ENCODE measurements at regions not wholly inside any gene's neighbourhood (a gene's known extent, or its start where the extent isn't known, plus 50 kb on each side); places are given as distances from the start of the nearest gene placed in this dataset.
"Not testable (repeated sequence)": the region's sequence is repeated elsewhere in the genome, so short reads cannot be mapped to it uniquely, and the experiment has no call there.

DNA sequence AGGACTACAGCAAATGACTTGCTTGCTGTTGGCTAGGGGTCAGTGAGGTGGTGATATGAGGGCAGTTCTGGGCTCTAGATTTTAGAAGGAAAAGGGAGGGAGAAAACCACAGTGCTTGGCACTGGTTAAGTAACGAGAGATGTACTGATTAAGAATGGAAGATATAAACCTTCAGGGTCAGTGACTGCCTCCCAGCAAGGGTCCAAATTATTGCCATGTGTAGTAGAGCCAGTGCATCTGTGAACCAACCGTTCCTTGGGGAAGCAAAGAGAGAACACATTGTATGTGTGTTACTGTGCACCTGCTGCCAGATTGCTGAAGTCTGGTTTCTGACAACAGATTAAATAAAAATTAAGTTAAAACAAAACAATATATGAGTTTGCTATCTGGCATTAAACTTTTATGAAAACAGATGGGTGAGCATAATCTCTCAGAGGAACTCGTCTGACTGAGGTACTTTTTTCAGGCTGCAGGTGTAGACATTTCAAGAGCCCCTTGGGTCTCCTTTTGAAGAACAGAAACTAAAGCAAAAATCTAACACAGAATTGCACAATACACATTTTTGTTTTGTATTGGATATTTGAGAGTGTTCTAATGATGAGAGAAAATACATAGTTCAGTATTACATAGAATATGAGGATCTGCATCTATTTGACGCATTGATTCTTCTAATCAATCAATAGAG, 1120.6 kb downstream of the SORCS3 start:
- no peak for DNase-seq

DNA sequence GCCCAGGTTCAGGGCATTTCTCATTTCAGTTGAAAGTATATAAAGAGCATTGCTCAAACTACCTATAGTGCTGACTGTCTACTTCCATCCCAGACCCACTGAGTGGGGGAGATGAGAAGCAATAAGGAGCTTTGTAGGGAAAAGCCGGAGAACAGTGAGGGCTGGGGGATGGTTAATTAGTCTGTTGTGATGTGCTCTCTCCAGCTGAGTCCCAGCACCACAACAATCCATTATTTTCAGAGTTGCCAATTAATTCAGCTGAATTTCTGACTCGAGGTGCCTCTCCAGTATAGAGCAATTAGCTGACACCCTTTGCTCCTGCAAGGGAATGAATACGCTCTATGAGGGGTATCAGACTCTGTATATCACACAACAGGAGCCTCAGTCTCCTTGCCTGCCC, 1118.6 kb downstream of the SORCS3 start:
- DNase-seq: no peak

DNA sequence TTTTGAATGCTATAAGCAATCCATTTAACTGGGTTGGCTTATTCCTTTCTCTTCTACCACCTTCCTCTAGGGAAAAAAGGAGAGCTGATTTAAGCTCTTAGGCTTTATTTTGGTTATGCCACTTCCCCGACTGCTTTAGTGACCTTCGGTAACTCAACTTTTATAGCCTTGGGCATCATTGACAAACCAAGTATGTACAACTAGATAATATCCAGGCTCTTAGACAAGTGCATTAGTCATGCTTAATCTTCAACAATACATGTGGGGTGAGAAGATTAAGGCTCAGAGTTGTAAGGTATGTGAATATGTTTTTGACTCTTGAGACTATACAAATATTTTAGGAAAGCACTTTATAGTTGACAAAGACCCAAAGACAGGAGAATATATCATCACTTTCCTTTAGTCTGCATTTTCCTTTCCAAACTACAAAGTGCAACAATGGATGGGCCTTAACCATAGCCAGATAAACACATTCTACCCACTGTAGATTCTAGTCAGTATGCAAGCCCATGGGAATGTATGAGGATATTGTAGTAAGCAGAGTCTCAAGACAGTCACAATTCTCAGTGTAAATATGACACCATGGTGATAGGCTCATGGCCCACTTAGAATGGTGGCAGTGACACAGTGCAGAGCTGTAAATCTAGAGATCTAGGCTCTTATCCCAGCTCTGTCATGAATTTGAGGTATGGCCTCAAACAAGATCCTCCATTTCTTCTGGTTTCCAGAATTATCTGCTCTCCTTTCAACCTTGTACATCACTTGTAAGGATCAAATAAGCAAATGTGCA, 1117.3 kb downstream of the SORCS3 start:
- no peak for DNase-seq

DNA sequence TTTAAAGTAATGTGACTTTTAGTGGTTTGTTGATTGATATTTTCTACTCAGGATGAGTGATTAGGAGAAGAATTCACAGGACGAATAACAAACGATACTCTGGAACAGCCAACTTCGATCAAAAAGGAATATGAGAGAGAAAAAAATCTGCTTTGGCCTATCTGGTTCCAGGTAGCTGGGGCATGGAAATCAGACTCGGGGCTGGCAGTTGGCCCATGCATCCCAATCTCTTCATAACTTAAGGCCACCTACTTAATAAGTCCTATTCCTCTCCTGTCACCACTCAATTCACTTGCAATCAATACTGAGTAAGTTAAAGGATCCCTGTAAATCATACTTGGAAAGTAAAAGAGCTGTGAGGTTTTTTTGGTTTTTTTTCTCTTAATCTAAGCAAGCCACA, 1116.2 kb downstream of the SORCS3 start:
- no peak for DNase-seq

DNA sequence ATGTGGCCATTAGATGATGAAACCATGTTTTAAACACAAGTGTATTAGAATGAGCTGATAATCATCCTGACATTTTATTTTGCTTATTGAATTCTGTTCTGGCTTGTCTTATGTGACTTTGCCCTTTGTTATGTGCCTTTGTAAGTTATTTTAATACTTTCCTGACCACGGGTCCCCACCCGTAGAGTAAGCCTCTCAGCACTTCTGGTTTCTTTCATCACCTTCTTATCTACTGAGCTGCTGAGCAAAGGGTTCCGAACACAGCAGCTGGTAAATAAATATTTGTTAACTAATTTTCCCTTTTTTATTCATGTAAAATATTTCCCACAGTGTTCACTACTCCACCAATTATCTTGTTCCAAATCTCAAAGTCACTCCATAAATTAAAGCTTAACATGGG, 1115.3 kb downstream of the SORCS3 start:
- DNase-seq: no peak

DNA sequence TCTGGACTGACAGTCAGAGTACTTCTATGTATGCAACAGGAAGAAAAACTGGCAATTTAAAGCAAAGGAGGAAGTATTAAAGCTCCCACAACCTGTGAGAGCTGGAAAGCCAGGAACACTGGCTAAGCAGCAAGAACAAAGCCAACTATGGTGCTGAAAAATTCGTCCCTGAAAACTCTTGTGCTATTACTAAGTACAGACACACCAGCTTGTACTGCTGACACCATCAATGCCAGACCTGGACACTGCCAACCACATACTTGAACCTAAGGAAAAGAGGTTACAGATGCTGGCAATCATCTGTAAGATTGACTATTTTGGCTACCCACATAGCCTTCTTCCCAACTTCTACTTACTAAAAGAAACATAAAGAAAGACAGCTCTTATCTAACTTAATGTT, 1110.6 kb downstream of the SORCS3 start:
- no peak for DNase-seq

DNA sequence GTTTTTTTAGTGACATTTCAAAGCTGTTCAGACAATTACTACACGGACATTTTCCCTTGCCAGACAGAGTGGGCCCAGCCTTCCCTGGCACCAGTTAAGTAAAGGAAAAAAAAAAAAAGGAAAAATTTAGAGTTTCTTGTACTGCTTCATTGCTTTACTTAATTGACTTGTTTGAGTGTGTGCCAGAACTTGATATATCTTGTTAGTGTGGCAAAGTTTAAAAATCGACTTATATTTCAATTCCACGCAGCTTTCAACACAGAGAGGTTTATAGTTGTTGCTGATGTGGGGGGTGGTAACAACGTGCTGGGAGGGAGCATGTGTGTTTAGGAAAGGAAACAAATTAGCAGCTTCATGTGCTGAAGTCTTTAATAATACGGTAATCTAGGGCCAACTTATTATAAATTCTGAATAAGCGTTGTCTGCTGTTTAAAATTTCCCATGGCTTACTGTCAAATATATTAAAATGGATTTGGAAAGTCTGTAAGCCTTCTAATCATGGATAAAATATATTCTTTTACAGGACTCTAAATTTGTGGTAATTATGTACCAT, 1104.6 kb downstream of the SORCS3 start:
- DNase-seq: no peak

DNA sequence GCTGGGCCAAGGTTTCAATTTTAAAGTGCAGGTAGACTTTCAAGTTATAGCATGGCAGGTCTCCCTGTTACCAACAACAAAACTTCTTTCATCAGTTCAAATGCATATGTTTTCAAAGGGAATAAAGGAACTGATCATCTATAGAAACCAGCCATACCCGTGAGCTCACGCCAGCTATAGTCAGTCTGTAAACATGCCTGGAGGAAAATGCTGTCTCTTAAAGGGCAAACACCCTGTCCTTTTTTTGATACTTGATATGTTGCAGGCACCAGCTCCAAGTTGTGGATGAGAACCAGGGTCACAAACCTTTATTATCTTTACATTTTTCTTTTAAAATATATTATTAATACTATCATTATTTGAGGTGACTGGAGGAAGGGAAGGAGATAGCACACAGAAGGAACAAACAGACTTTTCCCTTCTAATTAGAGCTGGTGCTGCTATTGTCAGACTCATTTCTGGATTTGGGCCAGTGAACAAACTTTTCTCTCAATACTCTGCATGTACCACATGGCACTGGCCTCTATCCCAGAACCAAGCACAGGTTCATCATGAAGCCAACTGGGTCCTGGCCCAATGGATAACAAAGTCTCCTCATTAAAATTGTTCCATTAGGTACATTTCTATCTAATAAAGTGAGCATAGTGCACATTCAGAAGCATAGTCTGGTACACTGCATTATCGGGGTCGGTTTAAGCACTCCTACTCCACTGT, 1102.4 kb downstream of the SORCS3 start:
- no peak for DNase-seq

DNA sequence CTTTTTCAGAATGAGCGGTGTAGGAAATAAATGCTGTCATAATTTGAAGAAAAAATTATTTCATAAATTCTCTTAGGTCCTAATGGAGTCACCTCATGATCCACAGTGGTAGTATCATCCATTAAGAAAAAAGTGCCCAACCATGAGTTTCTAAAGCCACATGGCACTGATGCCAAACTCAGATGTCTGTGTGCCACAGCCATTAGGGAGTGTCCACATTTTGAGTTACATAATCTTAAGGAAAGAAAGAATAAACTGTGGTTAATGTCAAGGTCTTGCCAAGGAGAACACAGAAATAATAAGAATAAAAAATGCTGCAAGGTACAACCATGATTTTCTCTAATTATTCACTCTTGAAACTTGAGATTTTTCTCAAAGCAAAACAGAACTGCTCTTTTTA, 1101.8 kb downstream of the SORCS3 start:
- DNase-seq: no peak

DNA sequence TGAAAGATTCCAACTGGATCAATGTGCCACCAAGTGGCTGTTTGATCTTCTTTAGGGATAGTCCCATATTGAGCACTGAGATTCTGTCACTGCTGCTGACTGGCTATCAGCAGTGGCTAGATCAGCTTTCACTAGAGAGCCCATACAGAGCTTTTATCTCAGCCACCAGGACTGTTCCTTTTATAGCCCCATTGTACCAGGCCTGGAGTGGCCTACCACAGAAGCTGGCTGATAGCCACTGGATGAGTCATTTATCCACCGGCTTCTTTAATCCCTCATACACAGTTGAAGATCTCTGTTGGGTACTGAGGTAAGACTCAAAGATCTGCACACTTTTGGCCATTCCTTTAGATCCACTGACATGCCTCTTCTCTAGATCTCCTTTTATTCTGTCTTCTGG, 1101.1 kb downstream of the SORCS3 start:
- DNase-seq: no peak

DNA sequence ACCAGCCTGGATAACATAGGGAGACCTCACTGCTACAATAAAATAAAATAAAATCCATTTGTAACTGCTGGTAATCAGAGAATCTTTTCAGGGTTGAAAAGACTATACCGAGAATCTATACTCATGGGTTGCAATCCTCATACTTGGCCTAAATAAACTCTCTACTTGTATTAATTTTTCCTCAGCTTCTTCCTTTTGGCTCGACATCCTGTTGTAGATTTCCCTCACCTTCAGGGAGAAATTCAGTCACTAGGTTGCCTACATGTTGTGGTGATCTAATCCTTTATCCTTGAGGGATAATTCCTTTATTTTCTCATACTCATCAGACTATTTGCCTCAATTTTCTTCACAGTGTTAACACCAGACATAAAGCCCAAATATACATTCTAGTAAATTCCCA, 1093.4 kb downstream of the SORCS3 start:
- DNase-seq: no peak

DNA sequence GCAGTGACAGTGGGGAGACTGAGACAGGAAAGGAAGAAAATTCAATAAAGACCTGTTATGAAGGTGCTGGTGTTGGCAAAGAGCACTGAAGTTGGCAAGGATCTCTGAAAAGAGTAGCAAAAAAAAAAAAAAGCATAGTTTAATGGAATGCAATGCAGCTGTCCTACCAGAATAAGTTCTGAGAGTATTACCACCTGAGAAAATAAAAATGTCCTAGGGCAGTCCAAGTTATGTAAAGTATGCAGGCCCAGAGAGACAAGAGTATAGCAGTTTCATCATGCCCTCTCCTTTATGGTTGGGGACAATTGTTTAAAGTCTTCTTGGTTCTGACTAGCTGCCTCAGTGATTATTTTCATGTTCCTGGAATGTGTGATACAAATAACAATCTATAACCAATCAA, 1092.8 kb downstream of the SORCS3 start:
- DNase-seq: no peak

DNA sequence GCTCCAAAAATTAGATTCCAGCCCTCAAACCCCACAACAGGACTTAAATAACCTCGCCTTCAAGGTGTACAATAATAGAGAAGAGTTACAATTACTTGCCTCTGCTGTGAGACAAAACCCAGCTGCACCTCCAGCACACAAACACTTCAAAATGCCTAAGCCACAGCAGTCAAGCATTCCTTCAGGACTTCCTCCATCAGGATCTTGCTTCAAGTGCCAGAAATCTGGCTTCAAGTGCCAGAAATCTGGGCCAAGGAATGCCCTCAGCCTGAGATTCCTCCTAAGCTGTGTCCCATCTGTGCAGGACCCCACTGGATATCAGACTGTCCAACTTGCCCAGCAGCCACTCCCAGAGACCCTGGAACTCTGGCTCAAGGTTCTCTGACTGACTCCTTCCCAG, 1088.3 kb downstream of the SORCS3 start:
- DNase-seq: no peak

DNA sequence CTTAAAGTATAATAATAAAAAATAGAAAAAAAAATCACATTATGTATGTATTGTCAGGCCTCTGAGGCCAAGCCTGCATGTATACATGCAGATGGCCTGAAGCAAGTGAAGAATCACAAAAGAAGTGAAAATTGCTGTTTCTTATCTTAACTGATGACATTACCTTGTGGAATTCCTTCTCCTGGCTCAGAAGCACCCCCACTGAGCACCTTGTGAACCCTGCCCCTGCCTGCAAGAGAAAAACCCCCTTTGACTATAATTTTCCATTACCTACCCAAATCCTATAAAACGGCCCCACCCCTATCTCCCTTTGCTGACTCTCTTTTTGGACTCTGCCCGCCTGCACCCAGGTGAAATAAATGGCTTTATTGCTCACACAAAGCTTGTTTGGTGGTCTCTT, 1086.5 kb downstream of the SORCS3 start:
- DNase-seq: not testable (repeated sequence)

DNA sequence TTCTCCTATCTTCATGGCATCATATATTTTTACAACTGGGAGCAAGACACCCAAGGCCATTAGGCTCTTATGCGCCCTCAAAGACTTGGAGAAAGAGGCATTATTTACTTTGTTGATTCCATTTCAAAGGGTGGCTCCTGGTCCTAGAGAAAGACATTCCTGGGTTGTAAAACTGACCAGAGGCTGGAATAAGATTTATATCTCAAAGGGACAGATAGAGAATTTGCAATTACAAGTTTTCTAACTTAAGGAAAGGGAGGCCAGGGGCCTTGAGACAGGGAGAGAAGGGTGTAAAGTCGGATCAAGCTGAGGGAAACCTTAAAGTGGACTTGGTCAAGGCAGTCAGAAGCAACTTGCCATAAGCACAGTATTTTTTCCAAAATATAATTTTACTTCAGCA, 1086.0 kb downstream of the SORCS3 start:
- no peak for DNase-seq

DNA sequence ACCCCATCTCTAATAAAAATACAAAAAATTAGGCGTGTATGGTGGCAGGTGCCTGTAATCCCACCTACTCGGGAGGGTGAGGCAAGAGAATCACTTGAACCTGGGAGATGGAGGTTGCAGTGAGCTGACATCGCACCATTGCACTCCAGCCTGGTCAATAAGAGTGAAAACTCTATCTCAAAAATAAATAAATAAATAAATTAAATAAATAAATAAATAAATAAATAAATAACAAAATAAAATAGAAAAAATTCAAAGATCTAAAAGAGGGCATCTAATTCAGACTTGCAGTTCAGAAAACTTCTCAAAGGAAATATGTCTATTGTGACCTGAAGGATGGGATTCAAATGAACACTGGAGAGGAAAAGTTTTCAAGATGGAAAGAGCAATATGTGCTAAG, 1085.1 kb downstream of the SORCS3 start:
- no peak for DNase-seq

DNA sequence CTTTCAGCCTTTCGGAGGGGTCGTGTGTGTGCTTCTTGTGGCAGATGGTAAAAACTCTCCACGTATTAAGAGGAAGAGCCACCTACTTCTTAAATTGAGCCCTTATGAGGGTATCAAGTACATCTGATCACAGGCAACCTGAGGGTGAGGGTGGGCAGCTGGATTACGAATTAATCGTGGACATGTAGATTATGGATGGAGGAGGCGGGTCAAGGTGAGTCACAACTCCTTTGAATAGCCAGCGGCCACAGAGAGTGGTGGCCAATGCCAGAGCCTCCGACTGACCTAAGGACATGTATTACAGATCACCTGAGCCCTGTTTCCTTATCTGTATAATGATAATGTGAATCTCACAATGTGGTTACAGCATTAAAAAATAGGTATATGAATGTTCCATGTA, 1083.9 kb downstream of the SORCS3 start:
- DNase-seq: no peak

DNA sequence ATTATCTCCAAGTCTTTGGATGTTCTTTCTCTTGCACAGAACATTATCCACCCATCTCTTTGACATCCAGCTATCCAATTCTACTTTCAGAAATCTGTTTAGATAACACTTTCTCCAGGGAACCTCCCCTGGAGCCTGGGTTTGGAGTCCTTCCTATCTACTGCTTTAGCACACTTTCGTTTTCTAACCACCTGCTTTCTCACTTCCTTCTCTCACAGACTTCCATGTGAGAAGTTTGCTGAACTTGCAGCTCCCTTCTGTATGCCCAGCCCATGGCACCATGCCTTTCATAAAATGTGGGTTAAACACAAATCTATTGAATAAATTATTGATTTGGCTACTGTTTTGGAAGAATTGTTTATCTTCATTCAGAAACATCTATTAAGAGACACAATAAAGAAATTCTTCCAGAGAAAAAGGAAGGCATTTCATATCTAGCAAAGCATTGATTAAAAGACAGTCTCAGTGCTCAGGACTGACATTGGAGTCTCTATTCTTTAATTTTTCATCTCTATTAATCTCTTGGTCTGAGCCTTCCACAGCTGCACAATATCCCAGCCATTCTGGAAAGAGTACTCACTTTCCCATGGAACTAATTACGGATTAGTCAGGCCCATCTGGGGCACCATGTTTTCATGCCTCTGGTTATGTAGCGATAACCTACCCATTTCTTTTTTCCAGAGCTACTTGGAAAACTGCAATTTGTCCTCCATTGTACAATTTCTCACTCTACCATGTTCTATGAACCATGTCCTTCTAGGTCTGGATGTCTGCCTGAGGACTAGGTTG, 1077.3 kb downstream of the SORCS3 start:
- DNase-seq: no peak

DNA sequence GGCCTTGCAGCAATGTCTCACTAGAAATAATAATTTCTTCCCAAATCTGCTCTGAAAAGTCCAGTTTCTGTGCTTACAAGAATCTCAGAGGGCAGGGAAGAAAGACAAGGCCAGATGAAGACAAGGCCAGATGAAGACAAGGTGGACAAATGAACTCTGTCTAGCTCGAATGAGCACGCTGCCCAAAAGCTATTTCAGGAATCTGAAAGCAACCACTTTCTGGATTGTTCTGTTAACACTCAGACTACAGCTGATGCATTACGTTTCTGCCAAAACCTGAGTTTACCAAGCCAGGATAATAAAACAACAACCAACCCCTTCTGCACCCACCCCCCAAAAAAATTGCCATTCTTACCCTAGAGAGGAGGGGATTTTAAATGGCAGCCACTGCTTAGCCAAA, 1073.6 kb downstream of the SORCS3 start:
- DNase-seq: no peak

DNA sequence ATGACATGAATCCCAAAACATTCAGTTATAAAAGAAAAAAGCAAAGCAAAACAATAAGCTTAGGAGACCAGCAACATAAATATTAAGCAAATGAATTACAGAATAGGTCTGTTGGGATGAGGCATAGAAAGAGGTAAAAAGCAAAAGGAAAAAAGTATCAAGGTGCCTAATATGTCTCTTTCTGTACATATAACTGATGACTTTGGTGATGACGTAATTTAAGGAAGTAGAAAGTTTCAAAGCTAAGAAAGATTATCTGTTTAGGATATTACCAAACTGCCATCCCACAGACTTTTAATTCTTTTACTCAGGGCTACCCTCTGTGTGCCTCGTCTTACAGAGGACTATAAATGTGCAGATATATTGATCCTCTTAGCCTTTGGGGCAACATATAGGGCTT, 1066.5 kb downstream of the SORCS3 start:
- no peak for DNase-seq

DNA sequence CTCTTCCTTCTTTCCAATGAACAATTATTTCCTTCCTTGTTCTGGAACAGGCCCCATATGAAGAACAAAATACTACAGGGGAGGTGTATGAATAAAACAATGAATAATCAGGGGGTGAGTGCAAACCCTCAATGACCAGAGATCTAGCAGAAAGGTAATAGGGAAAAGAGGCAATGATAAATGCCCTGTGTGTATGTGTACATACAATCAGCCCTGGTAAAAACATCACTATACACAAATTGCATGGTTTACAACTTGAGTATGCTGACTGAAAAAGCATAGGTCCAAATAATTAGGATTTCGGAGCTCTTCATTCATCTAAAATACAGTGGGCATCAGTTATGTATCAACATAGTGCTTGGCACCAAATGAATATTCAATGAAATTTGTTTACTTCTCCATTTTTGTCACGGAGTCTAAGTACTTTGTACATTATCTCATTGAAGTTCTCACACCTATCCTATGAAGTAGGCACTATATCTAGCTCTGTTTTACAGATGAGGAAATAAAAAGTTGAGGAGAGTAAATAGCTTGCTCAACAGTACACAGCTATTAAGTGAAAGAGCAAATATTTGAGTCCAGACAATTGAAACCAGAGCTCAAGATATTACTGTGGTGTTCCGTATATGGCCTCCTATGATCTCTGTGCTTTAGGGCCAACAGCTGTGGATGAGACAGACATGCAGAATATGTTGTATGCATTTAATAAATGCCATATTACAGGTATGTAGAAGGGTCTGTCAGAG, 1065.4 kb downstream of the SORCS3 start:
- DNase-seq: no peak

DNA sequence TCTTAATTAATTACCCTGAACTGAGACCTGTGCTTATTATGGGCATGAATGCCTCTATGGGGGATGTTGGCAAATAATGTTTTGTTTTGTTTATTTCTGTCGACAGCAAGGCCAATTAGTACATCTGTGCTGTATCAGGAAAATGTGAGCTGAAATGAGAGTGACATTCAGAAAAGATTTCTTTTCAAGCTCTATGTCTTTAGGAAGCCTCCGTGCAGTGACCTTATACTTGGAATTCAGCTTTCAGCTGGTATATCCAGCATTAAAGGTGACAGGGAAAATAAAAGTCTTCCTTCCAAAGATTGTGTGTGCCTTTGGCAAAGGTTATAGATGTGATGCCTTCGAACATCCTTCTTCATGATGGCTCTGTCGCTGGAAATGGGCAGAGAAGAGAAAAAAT, 1061.1 kb downstream of the SORCS3 start:
- no peak for DNase-seq

Measured in DMS 273 treated with DMSO at 0.1 percent for 48 hours (cell line).